SKM-1 treated with dmso at 0.1 percent for 144 hours (cell line): ENCODE measurements at regions not wholly inside any gene's neighbourhood (a gene's known extent, or its start where the extent isn't known, plus 50 kb on each side); places are given as distances from the start of the nearest gene placed in this dataset.

Experiments
- DNase-seq: peaks from one replicate; lab custom pipeline; 2025; ENCODE audit not compliant: unreplicated experiment; lab: John Stamatoyannopoulos, UW

- DNase-seq: no peak
Measured at GRCh38 chr5:10077791-10078545, 171.7 kb downstream of the ATPSCKMT start.

GRCh38 chr5:10073441-10074104 lies 176.1 kb downstream of the ATPSCKMT start:
- no peak for DNase-seq

GRCh38 chr5:10069637-10070313 lies 179.9 kb downstream of the ATPSCKMT start:
- DNase-seq: no peak

GRCh38 chr5:10065428-10066000 lies 184.2 kb downstream of the ATPSCKMT start:
- DNase-seq: no peak

GRCh38 chr5:10064546-10065195 lies 185.0 kb downstream of the ATPSCKMT start:
- DNase-seq: no peak

GRCh38 chr5:10063997-10064396 lies 185.7 kb downstream of the ATPSCKMT start:
- no peak for DNase-seq

- no peak for DNase-seq
Measured at GRCh38 chr5:10059980-10060379, 189.7 kb downstream of the ATPSCKMT start.

- no peak for DNase-seq
Measured at GRCh38 chr5:10059556-10059955, 190.1 kb downstream of the ATPSCKMT start.

- no peak for DNase-seq
Measured at GRCh38 chr5:10057356-10057755, 192.3 kb downstream of the ATPSCKMT start.

GRCh38 chr5:10056228-10056760 lies 193.4 kb downstream of the ATPSCKMT start:
- no peak for DNase-seq

- DNase-seq: no peak
Measured at GRCh38 chr5:10049858-10050455, 199.7 kb downstream of the ATPSCKMT start.

GRCh38 chr5:10046676-10047075 lies 203.0 kb downstream of the ATPSCKMT start:
- DNase-seq: no peak

- no peak for DNase-seq
Measured at GRCh38 chr5:10045376-10045775, 204.3 kb downstream of the ATPSCKMT start.

GRCh38 chr5:10036136-10036815 lies 213.4 kb downstream of the ATPSCKMT start:
- no peak for DNase-seq

GRCh38 chr5:10034001-10034400 lies 215.7 kb downstream of the ATPSCKMT start:
- no peak for DNase-seq

- DNase-seq: no peak
Measured at GRCh38 chr5:10031817-10032216, 217.9 kb downstream of the ATPSCKMT start.

GRCh38 chr5:10030219-10030831 lies 219.4 kb downstream of the ATPSCKMT start:
- DNase-seq: no peak

- DNase-seq: no peak
Measured at GRCh38 chr5:10023494-10023893, 226.2 kb downstream of the ATPSCKMT start.

- no peak for DNase-seq
Measured at GRCh38 chr5:10021248-10021647, 228.4 kb downstream of the ATPSCKMT start.

- no peak for DNase-seq
Measured at GRCh38 chr5:10019236-10019635, 230.5 kb downstream of the ATPSCKMT start.
